Endometrium (tissue), 2 donors: ENCODE measurements at regions not wholly inside any gene's neighbourhood (a gene's known extent, or its start where the extent isn't known, plus 50 kb on each side); places are given as distances from the start of the nearest gene placed in this dataset.

Experiments
- FAIRE-seq: peaks from 2 replicates; lab custom pipeline; 2012; peaks lifted over from hg19 to GRCh38; lab: Jason Lieb, UNC
- donor health status: control.
- donor health status: control.

DNA sequence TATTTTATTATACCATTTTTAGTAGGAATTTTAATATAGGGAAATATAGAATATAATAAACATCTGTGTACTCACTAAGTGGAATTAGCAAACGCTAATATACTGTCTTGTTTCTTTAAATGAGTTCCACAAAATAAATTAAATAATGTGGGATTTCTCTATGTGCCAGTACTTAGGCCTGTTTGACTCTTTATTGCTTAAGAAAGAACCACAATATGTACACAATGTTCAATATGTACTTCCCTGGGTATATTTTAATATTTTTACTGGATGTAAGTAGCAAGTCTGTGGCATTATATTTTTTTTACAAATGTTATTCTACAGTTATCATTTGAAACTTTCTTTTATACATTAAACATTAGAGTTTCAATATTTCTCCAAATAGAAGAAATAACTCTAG, 92.5 kb upstream of the CARD18 start:
- FAIRE-seq = no peak

DNA sequence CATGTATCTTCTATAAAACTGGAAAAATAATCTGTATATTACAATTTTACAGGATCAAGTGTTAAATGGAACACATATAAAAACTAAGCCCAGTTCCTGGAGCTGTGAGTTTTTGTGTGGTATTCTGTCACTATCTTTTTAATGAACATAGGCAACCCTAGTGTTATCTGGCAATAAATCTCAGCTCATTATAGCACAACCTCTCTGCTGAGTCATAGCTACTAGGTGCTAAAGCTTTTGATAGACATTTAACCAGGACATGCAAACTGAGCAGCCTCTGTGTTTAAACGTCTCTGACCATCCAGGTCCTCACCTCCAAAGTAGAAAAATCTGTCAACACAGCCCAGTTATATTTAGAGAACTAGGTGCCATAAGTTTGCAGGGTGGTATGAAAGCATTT, 91.0 kb upstream of the CARD18 start:
- FAIRE-seq = no peak

DNA sequence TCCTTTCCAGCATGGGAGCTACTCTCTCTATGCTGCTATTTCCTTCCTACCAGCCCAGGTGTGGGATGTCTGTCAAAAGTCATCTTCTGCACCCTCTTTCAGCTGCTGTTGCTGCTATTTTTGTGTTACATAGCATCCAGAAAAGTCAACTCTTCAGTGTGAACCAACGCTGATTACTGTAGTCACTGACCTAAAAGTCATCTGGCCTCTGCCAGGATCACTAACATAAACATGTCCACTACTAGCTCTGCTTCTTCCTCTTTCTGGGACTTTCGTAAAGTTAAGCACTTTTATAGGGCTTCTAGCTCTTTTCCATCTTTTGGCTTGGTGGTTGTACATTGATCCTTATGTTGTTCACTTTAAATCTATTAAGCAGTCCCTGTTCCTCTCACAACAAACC, 90.2 kb upstream of the CARD18 start:
- no peak for FAIRE-seq

DNA sequence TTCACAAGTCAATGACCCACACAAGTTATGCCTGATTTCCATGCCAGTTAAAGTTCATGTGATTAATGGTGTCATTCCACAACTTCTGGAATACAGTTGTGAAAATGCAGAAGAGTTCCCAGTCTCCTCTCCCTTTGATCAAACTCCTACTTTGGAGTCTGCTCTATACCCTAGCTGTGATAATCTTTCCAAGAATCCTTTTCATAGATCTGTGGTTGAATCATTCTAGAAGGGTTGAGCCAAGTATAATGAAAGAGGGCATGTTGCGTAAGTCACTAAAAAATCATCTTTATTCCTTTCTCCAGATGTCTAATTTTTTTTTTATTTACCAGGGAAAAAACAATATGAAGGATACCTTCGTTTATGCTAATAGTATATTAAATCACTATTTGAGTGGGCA, 89.7 kb upstream of the CARD18 start:
- FAIRE-seq = no peak

DNA sequence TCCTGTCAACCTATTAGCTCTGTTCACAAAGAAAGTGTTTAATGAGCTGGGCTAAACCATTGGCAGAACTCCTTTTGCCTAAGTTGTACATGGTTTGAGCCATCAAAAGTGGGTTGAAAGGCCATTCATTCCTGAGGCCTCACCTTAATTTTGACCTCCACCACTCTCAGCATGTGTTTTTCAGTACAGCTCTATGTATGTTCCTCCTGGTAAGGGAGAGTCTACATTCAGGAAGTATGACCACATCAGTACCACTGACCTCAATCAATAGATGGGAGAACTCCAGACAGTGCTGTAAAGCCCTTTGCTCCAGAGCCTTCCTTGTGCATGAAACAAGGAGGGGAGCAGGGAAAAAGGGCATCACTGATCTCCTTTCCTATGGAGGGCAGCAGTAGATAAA, 87.8 kb upstream of the CARD18 start:
- FAIRE-seq = no peak

DNA sequence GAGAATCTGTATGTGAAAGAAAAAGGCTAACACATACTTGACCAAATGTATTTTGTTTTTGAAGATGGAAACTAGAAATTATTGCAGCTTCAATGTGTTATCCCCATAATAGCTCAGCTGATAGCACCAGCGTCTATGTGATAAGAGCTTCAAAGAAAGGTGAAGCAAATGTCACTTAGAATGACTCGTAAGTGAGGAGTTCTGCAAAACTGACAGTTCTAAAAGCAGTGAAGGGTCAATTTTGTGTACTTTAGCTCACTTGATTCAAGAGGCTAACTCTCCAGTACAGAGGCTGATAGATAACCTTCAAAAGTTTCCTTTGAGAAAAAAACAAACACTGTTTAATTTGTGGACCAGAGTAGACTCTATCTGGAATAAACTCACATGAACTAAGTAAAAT, 87.2 kb upstream of the CARD18 start:
- no peak for FAIRE-seq

DNA sequence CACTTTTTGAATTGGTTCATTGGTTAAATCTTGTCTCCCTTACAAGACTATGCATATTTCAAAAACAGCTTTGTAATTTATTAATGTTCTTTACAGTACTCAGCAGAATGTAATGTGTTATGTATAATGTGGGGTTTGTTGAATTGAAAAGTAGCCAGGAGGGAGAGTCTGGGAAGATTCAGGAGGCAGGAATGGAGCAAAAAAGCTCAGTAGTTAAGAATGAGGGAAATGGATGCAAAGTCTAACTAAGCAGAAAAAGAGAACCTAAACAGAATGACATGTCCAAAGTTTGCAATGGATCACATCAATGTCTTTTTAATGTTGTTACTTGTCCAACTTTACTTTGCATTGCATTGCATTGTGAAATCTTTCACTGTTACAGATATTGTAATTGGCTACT, 86.5 kb upstream of the CARD18 start:
- FAIRE-seq = no peak

DNA sequence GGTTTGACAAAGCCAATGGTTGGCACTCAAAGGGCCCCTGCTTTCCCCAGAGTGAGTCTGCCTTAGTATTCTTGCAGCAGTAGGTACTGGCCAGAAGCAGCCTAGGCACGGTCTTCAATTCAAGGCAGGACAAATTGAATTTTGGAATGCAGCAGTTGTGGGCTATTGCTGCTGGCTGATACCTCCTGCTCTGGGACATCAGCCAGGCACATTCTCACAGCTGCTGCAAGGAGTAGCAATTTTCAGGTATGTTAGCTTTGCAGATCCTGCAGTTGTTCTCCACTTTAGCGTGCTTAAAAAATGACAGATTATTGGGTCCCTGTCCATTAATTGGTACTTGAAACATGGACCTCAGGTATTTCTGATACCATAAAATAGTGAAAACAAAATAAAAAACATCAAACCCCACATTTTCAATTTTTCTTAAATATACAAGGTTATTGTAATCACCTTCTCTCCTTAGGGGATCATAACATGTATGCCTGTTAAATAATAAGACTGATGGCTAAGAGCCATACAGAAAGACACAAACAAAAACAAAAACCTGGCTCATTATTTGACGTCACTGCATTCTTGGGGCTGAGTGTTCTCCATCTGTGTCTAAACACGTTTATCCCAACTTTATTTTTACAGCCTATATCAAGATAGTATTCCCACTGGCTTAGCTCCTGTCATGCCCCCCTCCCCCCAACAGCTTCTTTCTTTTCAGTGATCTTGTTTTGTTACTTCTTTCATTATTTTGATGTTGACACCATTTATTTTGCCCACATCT, 85.1 kb upstream of the CARD18 start:
- FAIRE-seq = no peak

DNA sequence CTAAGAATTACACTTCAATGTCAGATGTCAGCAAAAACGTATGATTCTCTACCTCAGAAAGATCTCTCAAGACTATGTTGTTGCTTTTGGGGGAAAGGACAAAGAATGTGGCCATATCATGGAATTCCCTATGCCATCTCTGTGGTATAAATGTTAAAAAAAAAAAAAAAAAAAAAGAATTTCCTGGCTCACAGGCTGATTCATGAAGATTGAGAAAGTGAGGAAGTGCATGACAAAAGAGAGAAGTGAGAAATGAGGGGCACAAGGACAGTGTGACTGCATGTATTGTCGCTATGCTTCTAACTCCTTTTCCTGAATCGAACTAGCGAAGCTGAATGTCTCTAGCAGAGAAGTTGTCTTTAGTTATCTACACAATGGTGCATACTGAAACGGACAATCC, 80.6 kb upstream of the CARD18 start:
- no peak for FAIRE-seq

DNA sequence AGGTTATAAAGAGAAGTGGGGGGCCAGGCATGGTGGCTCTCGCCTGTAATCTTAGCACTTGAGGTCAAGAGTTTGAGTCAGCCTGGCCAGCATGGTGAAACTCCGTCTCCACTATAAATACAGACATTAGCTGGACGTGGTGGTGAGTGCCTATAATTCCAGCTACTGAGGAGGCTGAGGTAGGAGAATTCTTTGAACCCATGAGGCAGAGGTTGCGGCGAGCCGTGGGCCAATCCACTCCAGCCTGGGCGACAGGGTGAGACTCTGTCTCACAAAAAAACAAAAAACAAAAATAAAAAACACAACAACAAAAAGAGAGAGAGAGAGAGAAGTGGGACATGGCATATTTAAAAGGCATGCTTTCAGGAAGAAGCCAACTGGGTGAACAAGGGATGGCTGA, 80.1 kb upstream of the CARD18 start:
- FAIRE-seq = no peak

DNA sequence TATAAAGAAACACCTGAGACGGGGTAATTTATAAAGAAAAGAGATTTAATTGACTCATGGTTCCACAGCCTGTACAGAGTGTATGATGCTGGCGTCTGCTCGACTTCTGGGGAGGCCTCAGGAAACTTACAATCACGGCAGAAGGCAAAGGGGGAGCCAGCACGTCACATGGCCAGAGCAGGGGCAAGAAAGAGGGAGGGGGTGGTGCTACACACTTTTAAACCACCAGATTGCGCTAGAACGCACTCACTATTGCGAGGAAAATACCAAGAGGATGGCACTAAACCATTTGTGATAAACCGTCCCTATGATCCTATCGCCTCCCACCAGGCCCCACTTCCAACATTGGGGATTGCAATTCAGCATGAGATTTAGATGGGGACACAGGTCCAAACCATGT, 79.7 kb upstream of the CARD18 start:
- no peak for FAIRE-seq

DNA sequence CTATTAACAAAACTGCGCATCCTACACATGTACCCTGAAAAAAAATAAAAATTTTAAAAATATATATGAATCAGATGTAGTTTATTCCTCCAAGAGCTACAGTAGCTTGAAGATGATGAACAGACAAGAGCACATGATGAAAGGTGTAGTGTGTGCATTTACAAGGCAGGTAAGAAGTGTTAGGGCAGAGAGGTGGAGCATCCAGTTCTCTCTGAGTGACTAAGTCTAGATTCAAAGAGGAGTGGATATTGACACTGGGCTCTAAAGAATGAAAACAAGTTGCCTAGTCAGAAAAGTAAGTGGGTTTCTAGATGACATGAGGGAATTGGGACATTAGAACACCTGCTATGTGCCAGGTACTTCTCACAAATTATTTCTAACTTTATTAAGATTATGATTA, 76.0 kb upstream of the CARD18 start:
- no peak for FAIRE-seq

DNA sequence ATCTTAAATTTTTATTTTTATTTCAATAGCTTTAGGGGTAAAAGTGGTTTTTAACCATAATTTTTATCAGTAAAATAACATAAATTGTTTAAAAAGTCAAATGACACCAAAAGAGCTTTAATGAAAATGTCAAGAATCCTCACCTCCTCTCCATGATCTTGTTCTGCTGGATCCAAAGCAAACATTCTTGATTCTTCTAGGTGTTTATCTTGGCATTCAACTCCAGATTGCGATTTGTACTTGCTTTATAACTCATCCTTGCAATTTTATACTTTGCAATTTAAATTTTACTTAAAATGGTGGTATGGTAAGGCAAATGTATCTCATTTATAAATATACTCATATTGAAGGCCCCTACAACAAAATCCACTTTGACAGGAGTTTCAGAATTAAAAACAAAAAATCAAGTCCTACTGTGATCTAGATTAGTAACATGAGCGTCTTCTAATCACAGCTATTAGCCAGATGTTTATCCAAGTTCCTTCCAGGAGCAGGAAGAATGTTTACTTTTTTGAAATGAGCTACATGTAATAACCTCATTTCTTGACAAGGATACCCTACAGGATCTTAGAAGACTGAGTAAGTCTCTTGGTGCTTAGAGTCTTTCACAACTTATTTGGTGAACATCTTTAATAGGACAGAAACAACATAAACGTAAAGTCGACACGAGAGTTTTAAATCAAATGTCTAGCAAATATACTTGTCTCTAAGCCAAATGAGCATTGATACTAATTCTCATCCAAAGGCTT, 72.4 kb upstream of the CARD18 start:
- peak; percentile 87 for FAIRE-seq

DNA sequence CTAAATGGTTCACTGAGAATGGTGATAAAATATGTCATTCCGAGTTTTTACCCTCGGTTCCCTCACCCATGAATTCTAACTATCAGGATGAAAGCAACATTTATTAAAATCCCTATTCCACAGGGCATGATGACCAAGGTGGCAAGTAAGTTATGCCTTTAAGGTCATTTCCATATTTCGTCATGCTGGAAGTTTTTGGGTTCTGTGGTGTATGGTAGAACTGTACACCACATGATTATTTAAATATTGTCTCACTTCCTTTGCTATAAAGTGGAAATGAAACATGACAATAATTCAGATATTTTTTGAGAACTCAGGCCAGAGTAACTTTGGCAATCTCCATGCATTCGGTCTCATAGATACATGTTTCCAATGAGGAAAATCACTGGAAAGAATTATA, 68.5 kb upstream of the CARD18 start:
- FAIRE-seq = no peak

DNA sequence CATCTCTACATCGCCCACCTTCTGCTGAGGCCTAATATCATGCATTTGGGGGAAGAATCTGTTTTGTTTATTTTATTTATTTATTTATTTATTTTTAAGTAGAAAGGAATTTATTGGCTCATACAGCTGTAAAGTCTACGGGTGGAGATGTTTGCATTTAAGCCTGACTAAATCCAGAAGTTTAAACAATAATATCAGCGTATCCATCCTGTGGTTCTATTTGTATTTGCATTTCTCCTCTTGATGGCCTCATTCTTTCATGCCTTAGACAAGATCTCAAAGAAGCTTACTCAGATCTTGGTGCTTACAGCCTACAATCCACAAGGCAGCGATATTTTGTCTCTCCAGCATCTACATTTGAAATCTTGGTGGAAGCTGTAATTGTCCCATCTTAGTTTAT, 67.1 kb upstream of the CARD18 start:
- FAIRE-seq = no peak

DNA sequence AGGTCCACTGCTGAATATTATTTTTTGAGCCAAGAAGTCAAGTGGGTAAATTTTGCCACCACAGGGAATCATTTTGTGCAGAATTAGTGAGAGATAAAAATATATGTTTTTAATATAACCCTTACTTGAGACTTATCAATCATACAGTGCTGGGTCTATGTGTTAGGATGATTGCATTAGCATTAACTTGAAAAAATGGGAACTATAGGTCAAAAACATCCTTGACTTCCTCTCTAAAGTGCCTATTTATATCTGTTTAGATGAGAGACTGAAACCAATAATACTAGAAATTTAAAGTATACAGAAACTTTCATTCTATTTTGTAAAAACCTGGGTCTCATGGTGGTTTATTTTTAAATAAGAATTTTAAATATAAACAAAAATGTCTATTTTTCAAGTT, 65.1 kb upstream of the CARD18 start:
- no peak for FAIRE-seq

DNA sequence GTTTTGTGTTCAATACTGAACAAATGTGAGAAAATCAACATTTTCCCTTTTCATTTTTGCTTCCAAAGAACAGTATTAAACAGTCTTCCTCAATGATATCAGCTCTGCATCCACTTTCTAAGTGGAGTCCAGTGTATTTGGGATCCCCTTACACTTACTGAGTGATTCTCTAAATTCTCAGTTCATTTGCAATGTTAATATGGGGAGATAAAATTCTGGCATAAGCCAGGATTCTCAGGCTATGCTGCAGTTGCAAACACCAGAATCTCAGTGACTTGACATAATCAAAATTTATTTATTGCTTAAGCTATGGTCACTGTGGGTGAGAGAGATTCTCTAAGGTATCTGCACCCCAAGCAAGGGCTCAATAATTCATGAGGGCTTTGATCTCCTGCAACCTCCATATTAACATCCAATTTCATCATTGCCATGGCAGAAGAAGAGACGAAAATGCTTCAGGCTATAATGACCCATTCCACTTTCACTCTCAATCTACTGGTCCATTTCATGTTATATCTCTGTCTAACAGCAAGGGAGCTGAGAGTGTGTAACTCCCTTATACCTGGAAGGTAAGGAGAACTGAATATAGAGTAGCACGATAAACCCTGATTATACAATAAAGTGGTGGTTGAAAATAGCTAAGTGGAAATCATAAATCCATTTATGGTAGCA, 64.1 kb upstream of the CARD18 start:
- no peak for FAIRE-seq

DNA sequence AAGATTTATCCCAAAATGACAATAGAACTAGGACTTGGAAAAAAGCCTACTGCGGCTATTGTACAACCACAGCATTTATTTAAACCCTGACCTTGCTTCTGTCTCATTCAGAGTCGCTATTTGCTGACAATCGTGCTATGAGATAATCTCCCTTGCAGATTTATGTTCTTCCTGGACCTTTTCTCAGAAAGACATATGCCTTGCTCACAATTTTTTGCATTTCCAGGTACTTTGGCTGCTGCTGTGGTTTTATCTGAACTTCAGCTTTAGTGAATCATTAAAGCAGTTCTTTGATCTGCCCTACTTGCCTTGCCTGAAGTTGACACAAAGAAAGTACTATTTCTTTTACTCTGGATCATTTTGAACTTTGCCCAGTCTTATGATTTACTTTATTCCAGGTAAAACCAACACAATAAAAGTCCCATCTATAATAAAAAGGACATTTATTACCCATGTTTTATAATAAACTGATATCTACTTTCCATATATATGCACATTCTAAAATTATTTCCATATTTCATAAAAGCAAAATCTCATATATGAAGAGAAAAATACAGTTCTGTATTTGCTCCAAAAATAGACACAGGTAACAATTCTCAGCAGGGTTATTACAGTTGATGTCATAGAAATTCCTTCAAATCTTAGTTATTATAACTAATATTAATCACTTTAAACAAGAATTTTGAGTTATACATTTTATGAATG, 63.4 kb upstream of the CARD18 start:
- FAIRE-seq = peak; percentile 26

DNA sequence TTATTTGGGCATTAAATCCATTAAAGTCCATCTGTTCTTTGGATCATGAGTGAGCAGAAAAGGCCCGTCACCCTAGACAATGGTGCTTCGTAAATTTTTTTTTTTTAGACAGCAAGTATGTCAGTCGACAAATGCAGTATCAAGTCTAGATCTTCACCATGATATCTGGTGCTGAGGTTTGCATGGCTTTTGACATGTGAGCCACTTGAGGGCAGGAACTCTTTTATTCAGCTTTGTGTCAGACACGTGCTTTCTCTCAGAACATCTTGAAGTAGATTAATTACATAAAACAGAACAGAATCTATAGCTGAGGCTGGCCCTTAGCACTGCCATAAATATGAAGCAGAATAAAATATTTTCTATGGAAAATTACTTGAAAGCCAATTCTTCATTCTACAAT, 62.9 kb upstream of the CARD18 start:
- FAIRE-seq = no peak

DNA sequence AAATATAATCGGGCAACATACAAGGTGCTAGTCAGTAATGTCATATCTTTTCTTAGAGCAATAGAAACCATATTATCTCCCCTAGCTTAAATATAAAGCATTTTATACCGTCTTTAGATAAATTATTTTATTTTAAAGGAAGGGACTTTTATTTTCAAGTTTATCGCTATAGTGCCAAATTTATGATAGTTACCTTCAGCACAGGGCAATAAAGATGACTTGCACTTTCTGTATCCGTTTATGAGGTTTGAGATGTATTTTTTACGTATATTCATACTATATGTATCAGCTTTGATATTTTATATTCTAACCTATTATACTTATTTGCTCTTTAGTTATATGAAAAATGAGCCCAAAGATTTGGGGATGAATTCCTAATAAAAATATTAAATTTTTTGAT, 61.6 kb upstream of the CARD18 start:
- no peak for FAIRE-seq

DNA sequence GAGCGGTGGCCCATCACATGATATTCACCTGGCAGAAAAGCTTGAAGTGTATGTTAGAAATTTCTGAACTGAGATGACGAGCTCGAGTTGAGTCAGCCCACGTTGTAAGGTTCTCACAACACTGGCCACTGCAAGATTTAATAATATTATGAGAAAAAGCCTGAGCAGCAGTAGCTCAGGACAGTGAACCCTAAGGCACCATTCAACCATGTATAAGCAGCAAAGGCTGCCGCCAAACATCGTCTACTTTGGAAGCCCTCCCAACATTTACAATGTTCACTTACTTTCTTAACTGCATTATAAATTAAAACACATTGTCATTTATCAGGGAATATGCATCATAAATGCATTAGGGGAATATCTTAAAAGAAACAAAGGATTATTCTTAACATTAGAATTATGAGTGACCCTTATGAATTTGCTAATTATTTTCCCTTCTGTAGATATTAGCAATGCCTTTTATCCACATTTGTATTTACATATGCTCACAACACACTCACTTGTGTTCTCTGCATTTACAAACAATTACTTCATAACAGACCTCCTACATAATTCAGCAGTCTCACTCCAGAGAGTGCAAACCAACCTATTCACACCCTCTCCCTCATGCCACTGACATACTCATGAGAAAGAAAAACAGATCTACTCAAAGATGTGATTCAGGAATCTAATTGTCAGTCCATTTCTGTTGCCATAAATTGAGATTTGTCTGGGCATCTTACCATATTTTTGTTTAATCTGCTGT, 57.7 kb upstream of the CARD18 start:
- no peak for FAIRE-seq

DNA sequence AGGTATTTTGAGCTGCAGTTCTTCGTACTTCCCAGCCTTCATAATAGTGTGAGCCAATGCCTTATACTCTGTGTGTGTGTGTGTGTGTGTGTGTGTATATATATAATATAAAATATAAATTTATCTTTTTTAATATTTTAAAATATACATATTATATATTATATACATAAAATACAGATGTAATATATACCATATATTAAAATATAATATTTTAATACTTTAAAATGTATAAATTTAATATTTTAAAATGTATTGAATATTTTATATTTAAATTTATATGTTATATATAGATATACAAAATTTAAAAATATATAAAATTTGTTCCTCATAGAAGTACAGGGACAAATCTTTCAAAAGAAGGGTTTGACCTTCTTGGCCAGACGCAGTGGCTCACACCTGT, 53.7 kb upstream of the CARD18 start:
- FAIRE-seq = peak; percentile 82
